GM23248 (cell line): ENCODE measurements at regions not wholly inside any gene's neighbourhood (a gene's known extent, or its start where the extent isn't known, plus 50 kb on each side); places are given as distances from the start of the nearest gene placed in this dataset.
A peak's percentile ranks its signal among the peaks of the same experiment; 100 is the strongest.

Source experiments
- DNase-seq: peaks from one replicate; pipeline ENCODE4 v3.0.0-alpha.2; 2015
- H2AFZ ChIP-seq: fragments of 200-600 bp; sonication (generic); 2 replicates; pipeline ENCODE4 v1.6.1; 2016; ENCODE audit warnings: antibody characterized with exemption
- H3F3A ChIP-seq: fragments of 200-600 bp; sonication (generic); 2 replicates; pipeline ENCODE4 v1.6.1; 2016; ENCODE audit warnings: mild to moderate bottlenecking, antibody characterized with exemption, mixed run types; ENCODE audit not compliant: insufficient read depth
- H3K27ac ChIP-seq: fragments of 200-600 bp; sonication (generic); 2 replicates; pipeline ENCODE4 v1.5.1; 2016; ENCODE audit warnings: mild to moderate bottlenecking
- H3K27me3 ChIP-seq: fragments of 200-600 bp; sonication (generic); replicated peaks from 2 replicates; pipeline ENCODE4 v1.6.1; 2016; ENCODE audit warnings: mild to moderate bottlenecking; ENCODE audit not compliant: insufficient read depth
- H3K36me3 ChIP-seq: fragments of 200-600 bp; sonication (generic); 2 replicates; pipeline ENCODE4 v1.6.1; 2016; ENCODE audit warnings: low read depth, mild to moderate bottlenecking
- H3K4me1 ChIP-seq: fragments of 200-600 bp; sonication (generic); 2 replicates; pipeline ENCODE4 v1.6.1; 2016; ENCODE audit warnings: mild to moderate bottlenecking; ENCODE audit not compliant: insufficient read depth
- H3K4me2 ChIP-seq: fragments of 200-600 bp; sonication (generic); one replicate; pipeline ENCODE4 v1.6.1; 2016; ENCODE audit warnings: mild to moderate bottlenecking; ENCODE audit not compliant: unreplicated experiment
- H3K4me3 ChIP-seq: fragments of 200-600 bp; sonication (generic); 2 replicates; pipeline ENCODE4 v1.5.1; 2016; ENCODE audit warnings: mild to moderate bottlenecking
- H3K79me2 ChIP-seq: fragments of 200-600 bp; sonication (generic); 2 replicates; pipeline ENCODE4 v1.6.1; 2016; ENCODE audit warnings: mild to moderate bottlenecking; ENCODE audit not compliant: insufficient read depth
- H3K9ac ChIP-seq: fragments of 200-600 bp; sonication (generic); 2 replicates; pipeline ENCODE4 v1.6.1; 2016; ENCODE audit warnings: mild to moderate bottlenecking
- H3K9me2 ChIP-seq: fragments of 200-600 bp; sonication (generic); 2 replicates; pipeline ENCODE4 v1.6.1; 2016; ENCODE audit warnings: mixed run types, mild to moderate bottlenecking, moderate library complexity; ENCODE audit not compliant: insufficient read depth
- H3K9me3 ChIP-seq: fragments of 200-600 bp; sonication (generic); one replicate; pipeline ENCODE4 v1.6.1; 2017; ENCODE audit warnings: low read depth
- H4K20me1 ChIP-seq: fragments of 200-600 bp; sonication (generic); 2 replicates; pipeline ENCODE4 v1.6.0; 2016; ENCODE audit not compliant: insufficient read depth
- EZH2 ChIP-seq: fragments of 200-600 bp; sonication (generic); IDR thresholded peaks from 2 replicates; pipeline ENCODE4 v1.6.1; 2018; ENCODE audit warnings: antibody characterized with exemption, mild to moderate bottlenecking; ENCODE audit not compliant: insufficient read depth, poor library complexity, severe bottlenecking
- EZH2phosphoT487 ChIP-seq: fragments of 200-600 bp; sonication (generic); IDR thresholded peaks from 2 replicates; pipeline ENCODE4 v1.6.1; 2018; ENCODE audit warnings: antibody characterized with exemption, moderate library complexity, mild to moderate bottlenecking, low read depth; ENCODE audit not compliant: insufficient read depth
- WGBS, 2 experiments: methylation state at CpG; one replicate each; pipeline ENCODE4 v1.1.6; 2015 to 2017; ENCODE audit warnings: low lambda C conversion rate in 2 of 2, low coverage in 1 of 2; ENCODE audit errors: missing lambda C conversion rate in 2 of 2; 5-methylcytosine and 5-hydroxymethylcytosine counted together
- in situ Hi-C: fragments of 300-500 bp; cut with MboI; formaldehyde crosslinking; loops from 2 replicates; pipeline ENCODE4 v1.15.0; 2020

- Histone ChIP-seq H3K27ac (no peak overlapping the region), H3K9me3 (no peaks in the 10 kb centered on the region), H3K9me2 (no peaks in the 10 kb centered on the region), H2AFZ (no peak overlapping the region), H4K20me1 (no peaks in the 10 kb centered on the region), H3K27me3 (no peaks in the 10 kb centered on the region), H3K4me3 (no peak overlapping the region), H3F3A (no peaks in the 10 kb centered on the region), H3K36me3 (no peaks in the 10 kb centered on the region), H3K9ac (no peak overlapping the region), H3K4me1 (peaks cover 8% of the 10 kb centered on the region; the same call in 1 of the 2 replicates), H3K4me2 (no peak overlapping the region), H3K79me2 (no peaks in the 10 kb centered on the region)
- in situ Hi-C loops = no loop called here
- DNase-seq = peak; percentile 47
- 61 to 75% methylated on average over 8 of the region's 8 CpGs for WGBS, 2 experiments
- TF ChIP-seq EZH2phosphoT487 (no peak), EZH2 (no peak)
Observed at GRCh38 chr19:29006057-29006735, 206.8 kb downstream of the UQCRFS1 start.

GRCh38 chr19:29004796-29005195 is 208.2 kb downstream of the UQCRFS1 start:
- Histone ChIP-seq H3K27ac (no peak overlapping the region), H3K9me3 (no peaks in the 10 kb centered on the region), H3K79me2 (no peaks in the 10 kb centered on the region), H3K36me3 (no peaks in the 10 kb centered on the region), H3F3A (no peaks in the 10 kb centered on the region), H3K4me1 (peaks cover 8% of the 10 kb centered on the region; the same call in 1 of the 2 replicates), H4K20me1 (no peaks in the 10 kb centered on the region), H3K9me2 (no peaks in the 10 kb centered on the region), H2AFZ (no peak overlapping the region), H3K9ac (no peak overlapping the region), H3K4me3 (no peak overlapping the region), H3K27me3 (no peaks in the 10 kb centered on the region), H3K4me2 (no peak overlapping the region)
- in situ Hi-C loops = no loop called here
- TF ChIP-seq EZH2 (no peak), EZH2phosphoT487 (no peak)
- no peak for DNase-seq
- 88 to 91% methylated on average over 7 of the region's 7 CpGs for WGBS, 2 experiments

DNA sequence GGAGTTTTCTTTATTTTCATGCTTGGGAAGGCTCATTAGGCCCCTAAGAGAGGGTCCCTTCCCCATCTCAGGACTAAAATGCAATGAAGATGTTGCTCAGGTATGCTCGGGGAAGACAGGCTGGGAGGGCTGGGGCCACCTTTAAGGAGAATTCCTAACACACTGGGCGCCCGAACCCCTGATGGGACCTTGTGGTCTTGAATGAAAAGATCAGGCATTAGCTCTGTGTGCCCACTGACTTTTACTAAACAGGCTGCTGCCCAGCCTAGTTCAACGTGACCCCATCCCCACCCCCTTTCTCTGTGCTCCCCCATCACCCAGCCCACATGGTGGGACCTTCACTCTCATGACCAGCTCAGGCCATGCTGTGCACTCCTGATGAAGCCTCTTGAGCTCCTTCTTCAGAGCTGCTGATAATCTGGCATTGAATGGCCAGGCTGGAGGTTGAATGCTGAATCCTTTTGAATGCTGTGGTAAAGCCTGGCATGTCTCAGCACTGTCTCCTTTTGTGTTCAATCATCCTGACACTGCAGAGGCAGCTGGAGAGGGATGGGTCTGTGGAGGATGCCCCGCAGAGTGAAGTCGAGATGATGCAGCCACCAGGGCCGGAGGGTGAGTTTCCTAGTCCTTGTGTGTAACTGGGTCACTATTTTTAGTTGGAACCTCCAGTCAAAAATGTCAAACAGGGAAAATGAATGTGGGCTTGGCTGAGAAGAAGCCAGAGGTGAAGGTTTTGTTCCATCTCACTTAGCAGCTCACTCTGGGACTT is 209.1 kb downstream of the UQCRFS1 start:
- Histone ChIP-seq H3K9me2 (no peaks in the 10 kb centered on the region), H3K27ac (no peak overlapping the region), H3K4me1 (peaks cover 8% of the 10 kb centered on the region; the same call in 1 of the 2 replicates), H3K4me2 (no peak overlapping the region), H3K27me3 (no peaks in the 10 kb centered on the region), H3K36me3 (no peaks in the 10 kb centered on the region), H3K79me2 (no peaks in the 10 kb centered on the region), H3K9me3 (no peaks in the 10 kb centered on the region), H3K9ac (no peak overlapping the region), H2AFZ (no peak overlapping the region), H3K4me3 (no peak overlapping the region), H3F3A (no peaks in the 10 kb centered on the region), H4K20me1 (no peaks in the 10 kb centered on the region)
- in situ Hi-C loops = no loop called here
- WGBS, 2 experiments = 55 to 59% methylated on average over 7 of the region's 7 CpGs
- DNase-seq = no peak
- TF ChIP-seq EZH2 (no peak), EZH2phosphoT487 (no peak)

DNA sequence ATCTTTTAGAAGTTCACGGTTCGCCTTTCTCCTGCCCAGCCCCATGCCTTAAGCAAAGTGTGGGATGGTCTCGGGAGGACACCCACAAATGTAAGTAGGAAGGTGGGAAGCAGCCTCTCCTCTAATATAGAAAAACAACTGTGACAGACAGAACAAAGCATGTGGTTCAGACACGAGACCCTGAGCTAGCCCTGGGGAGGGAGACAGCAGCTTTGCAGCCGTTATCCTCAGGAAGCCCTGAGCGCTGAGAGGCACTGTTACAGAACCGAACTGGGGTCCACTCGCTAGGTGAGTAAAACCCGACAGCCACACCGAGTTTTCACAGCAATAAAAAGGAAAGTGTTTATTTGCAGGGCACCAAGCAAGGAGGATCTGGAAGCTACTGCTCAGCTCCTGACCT is 210.6 kb downstream of the UQCRFS1 start:
- H3F3A ChIP-seq = no peaks in the 10 kb centered on the region
- peaks cover 8% of the 10 kb centered on the region; the same call in 1 of the 2 replicates for H3K4me1 ChIP-seq
- peak overlapping the region; percentile 42; the same call in 1 of the 2 replicates for H2AFZ ChIP-seq
- H3K9me3 ChIP-seq = no peaks in the 10 kb centered on the region
- no peak overlapping the region for H3K27ac ChIP-seq
- no peaks in the 10 kb centered on the region for H3K27me3 ChIP-seq
- DNase-seq = no peak
- H3K4me2 ChIP-seq = no peak overlapping the region
- no peak overlapping the region for H3K9ac ChIP-seq
- H3K36me3 ChIP-seq = no peaks in the 10 kb centered on the region
- no peak overlapping the region for H3K4me3 ChIP-seq
- in situ Hi-C loops = no loop called here
- H3K9me2 ChIP-seq = no peaks in the 10 kb centered on the region
- WGBS, 2 experiments = 58 to 60% methylated on average over 10 of the region's 10 CpGs
- no peaks in the 10 kb centered on the region for H3K79me2 ChIP-seq
- TF ChIP-seq EZH2phosphoT487 (no peak), EZH2 (no peak)
- H4K20me1 ChIP-seq = no peaks in the 10 kb centered on the region
